Brain microvascular endothelial cell (primary cell): ENCODE measurements at regions not wholly inside any gene's neighbourhood (a gene's known extent, or its start where the extent isn't known, plus 50 kb on each side); places are given as distances from the start of the nearest gene placed in this dataset.

Experiments used
- DNase-seq: peaks from one replicate; pipeline ENCODE4 v3.0.0-alpha.2; 2020
- H3K27ac ChIP-seq: fragments of 250-450 bp; sonication (Bioruptor Pico); 2 replicates; pipeline ENCODE4 v1.5.1; 2020; ENCODE audit warnings: mild to moderate bottlenecking, moderate library complexity
- H3K27me3 ChIP-seq: fragments of 250-450 bp; sonication (Bioruptor Pico); replicated peaks from 2 replicates; pipeline ENCODE4 v1.5.1; 2020; ENCODE audit warnings: mild to moderate bottlenecking
- H3K36me3 ChIP-seq: fragments of 250-450 bp; sonication (Bioruptor Pico); replicated peaks from 2 replicates; pipeline ENCODE4 v1.5.1; 2020; ENCODE audit warnings: mild to moderate bottlenecking
- H3K4me3 ChIP-seq: 2 replicates; pipeline ENCODE4 v1.5.1; 2011; ENCODE audit warnings: low read depth, mild to moderate bottlenecking, control low read depth, low read length, moderate library complexity
- in situ Hi-C: cut with HindIII; loops from 2 replicates; pipeline ENCODE4 v1.10.0; 2017; ENCODE audit warnings: low sequenced_read_pairs, low pct_ligation_motif_present
- TF ChIP-seq, protein P1 (sequence below): IDR thresholded peaks from 2 replicates; pipeline ENCODE4 v1.5.1; 2011; ENCODE audit warnings: low read depth, mild to moderate bottlenecking, moderate library complexity, low read length, control low read depth, inconsistent platforms; ENCODE audit errors: missing control alignments

DNA sequence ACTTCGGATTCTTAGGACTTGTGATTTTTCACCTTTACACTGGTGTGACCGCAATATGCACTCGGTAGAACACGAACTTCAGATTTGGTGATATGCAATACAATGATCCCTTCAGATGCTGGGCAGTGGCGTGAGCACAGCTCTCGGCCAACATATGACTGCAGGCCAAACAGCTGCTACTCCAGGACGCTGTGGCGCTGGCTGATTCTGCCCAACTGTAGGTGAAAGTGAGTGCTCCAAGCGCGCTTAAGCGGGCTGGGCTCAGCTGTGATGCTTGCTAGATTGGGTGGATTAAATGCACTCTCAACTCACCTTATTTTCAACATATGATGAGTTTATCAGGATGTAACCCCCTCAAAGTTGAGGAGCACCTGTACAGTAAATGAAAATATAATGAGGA, 137.6 kb upstream of the RET start:
- Histone ChIP-seq H3K27ac (no peak overlapping the region), H3K27me3 (peaks cover 2% of the 10 kb centered on the region), H3K36me3 (no peaks in the 10 kb centered on the region), H3K4me3 (no peak overlapping the region)
- TF ChIP-seq, protein P1, sequence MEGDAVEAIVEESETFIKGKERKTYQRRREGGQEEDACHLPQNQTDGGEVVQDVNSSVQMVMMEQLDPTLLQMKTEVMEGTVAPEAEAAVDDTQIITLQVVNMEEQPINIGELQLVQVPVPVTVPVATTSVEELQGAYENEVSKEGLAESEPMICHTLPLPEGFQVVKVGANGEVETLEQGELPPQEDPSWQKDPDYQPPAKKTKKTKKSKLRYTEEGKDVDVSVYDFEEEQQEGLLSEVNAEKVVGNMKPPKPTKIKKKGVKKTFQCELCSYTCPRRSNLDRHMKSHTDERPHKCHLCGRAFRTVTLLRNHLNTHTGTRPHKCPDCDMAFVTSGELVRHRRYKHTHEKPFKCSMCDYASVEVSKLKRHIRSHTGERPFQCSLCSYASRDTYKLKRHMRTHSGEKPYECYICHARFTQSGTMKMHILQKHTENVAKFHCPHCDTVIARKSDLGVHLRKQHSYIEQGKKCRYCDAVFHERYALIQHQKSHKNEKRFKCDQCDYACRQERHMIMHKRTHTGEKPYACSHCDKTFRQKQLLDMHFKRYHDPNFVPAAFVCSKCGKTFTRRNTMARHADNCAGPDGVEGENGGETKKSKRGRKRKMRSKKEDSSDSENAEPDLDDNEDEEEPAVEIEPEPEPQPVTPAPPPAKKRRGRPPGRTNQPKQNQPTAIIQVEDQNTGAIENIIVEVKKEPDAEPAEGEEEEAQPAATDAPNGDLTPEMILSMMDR = no peak
- no peak for DNase-seq
- in situ Hi-C loops = no loop called here

DNA sequence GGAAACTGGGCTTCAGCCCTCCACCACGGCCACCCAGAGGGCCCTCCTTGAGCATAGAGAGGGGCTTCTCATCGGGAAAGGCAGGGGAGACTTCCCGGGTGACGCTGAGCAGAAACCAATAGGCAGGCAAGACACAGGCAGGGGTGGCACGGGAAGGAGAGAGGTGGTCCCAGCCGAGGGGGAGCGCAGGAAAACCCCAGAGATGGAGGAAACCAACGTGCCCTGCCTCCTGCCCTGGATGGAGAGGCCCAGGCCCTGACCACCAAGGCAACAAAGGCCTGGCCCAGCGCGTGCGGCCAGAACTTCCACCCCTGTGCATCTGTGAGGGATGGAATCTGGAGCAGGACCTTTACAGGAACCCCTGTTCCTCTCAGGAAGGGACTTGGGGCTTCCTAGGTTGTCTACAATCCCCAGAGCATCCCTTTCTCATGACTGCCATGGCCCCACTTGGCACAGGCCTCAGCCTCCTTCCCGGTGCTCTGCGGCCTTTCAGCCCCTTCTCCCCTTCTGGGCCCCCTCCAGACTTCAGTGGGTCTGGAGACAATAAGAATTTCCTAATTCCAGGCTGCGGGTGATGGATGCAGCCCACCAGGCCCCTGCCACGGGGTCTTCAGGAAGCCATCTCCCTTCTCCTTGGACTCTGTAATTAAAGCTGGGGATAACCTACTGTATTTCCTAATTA, 137.0 kb upstream of the RET start:
- no peak overlapping the region for H3K4me3 ChIP-seq
- in situ Hi-C loops = no loop called here
- H3K27me3 ChIP-seq = no peaks in the 10 kb centered on the region
- DNase-seq = no peak
- no peaks in the 10 kb centered on the region for H3K36me3 ChIP-seq
- no peak overlapping the region for H3K27ac ChIP-seq
- TF ChIP-seq, protein P1 = no peak

DNA sequence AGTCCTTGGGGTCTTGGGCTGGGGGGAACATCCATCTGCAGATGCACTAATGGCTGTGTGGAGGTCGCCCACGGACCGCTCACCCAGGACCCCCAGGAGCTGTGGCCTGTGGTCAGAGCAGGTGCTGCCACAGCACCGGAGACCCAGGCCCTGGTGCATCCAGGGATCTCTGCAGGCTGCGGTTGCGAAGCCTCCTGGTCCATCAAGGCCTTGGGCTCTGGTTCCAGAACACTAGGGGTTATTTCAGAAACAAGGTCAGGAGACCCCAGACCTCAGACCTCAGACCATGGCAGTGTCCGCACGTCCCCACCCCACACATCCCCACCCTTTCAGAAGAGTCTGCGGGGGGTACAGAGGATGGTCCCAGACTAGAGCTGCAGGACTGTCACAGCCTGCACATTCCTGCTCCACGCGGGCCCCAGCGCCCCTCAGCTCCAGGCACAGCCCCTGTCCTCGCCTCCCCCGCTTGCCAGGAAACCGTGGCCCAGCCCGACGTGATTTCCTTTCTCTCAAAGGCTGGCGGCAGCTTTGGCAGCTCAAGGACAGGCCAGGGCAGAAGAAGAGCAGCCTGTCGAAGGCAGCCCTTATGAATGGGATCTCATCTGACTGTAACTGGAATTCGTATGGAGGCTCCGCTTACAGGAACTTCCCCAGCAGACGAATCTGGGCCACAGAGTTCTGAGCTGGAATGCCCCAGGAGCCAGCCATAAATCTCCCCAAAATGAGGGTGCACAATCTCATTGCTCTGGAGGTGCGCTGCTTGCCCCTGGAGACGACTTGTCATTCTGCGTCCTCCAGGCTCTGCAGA, 136.2 kb upstream of the RET start:
- DNase-seq = no peak
- Histone ChIP-seq H3K27ac (no peak overlapping the region), H3K36me3 (no peaks in the 10 kb centered on the region), H3K27me3 (no peaks in the 10 kb centered on the region), H3K4me3 (no peak overlapping the region)
- TF ChIP-seq, protein P1 = no peak
- in situ Hi-C loops = no loop called here

GRCh38 chr10:42941295-42941644, 135.6 kb upstream of the RET start:
- Histone ChIP-seq H3K27ac (no peak overlapping the region), H3K4me3 (no peak overlapping the region), H3K36me3 (no peaks in the 10 kb centered on the region), H3K27me3 (no peaks in the 10 kb centered on the region)
- TF ChIP-seq, protein P1 = no peak
- no peak for DNase-seq
- in situ Hi-C loops = no loop called here

GRCh38 chr10:42941790-42942189, 135.1 kb upstream of the RET start:
- H3K4me3 ChIP-seq = no peak overlapping the region
- no peaks in the 10 kb centered on the region for H3K27me3 ChIP-seq
- in situ Hi-C loops = no loop called here
- no peak overlapping the region for H3K27ac ChIP-seq
- TF ChIP-seq, protein P1 = no peak
- DNase-seq = no peak
- H3K36me3 ChIP-seq = no peaks in the 10 kb centered on the region
